ENCODE measurements at regions not wholly inside any gene's neighbourhood (a gene's known extent, or its start where the extent isn't known, plus 50 kb on each side); places are given as distances from the start of the nearest gene placed in this dataset.

GRCh38 chr10:10366836-10367235 lies 650.8 kb upstream of the CELF2 start:
- Mint-ChIP-seq H3K36me3 (ENCODE audit: unreplicated experiment) (no peaks in the 10 kb centered on the region), H3K4me3 (ENCODE audit: unreplicated experiment) (no peak overlapping the region), H3K27me3 (ENCODE audit: unreplicated experiment) (no peaks in the 10 kb centered on the region), H3K4me1 (ENCODE audit: low read depth, unreplicated experiment) (peaks cover 19% of the 10 kb centered on the region), H3K27ac (ENCODE audit: unreplicated experiment) (no peak overlapping the region), H3K9me3 (ENCODE audit: unreplicated experiment) (peaks cover 1% of the 10 kb centered on the region)
- no peak for DNase-seq
- TF ChIP-seq CTCF (IDR thresholded peaks at IDR 0.05; ENCODE audit: partially characterized antibody, unreplicated experiment) = no peak

GRCh38 chr10:10367264-10367663 lies 650.4 kb upstream of the CELF2 start:
- Mint-ChIP-seq H3K9me3 (ENCODE audit: unreplicated experiment) (peaks cover 1% of the 10 kb centered on the region), H3K36me3 (ENCODE audit: unreplicated experiment) (no peaks in the 10 kb centered on the region), H3K27me3 (ENCODE audit: unreplicated experiment) (no peaks in the 10 kb centered on the region), H3K4me3 (ENCODE audit: unreplicated experiment) (no peak overlapping the region), H3K4me1 (ENCODE audit: low read depth, unreplicated experiment) (peaks cover 18% of the 10 kb centered on the region), H3K27ac (ENCODE audit: unreplicated experiment) (no peak overlapping the region)
- no peak for TF ChIP-seq CTCF (IDR thresholded peaks at IDR 0.05; ENCODE audit: partially characterized antibody, unreplicated experiment)
- no peak for DNase-seq

- DNase-seq = no peak
- H3K9me3 Mint-ChIP-seq (ENCODE audit: unreplicated experiment) = peaks cover 1% of the 10 kb centered on the region
- H3K27ac Mint-ChIP-seq (ENCODE audit: unreplicated experiment) = peak overlapping the region; percentile 3
- no peaks in the 10 kb centered on the region for H3K27me3 Mint-ChIP-seq (ENCODE audit: unreplicated experiment)
- TF ChIP-seq CTCF (IDR thresholded peaks at IDR 0.05; ENCODE audit: partially characterized antibody, unreplicated experiment) = no peak
- no peak overlapping the region for H3K4me3 Mint-ChIP-seq (ENCODE audit: unreplicated experiment)
- H3K36me3 Mint-ChIP-seq (ENCODE audit: unreplicated experiment) = no peaks in the 10 kb centered on the region
- peaks cover 18% of the 10 kb centered on the region for H3K4me1 Mint-ChIP-seq (ENCODE audit: low read depth, unreplicated experiment)
Observed at GRCh38 chr10:10368951-10369576, 648.6 kb upstream of the CELF2 start.

- no peak overlapping the region for H3K27ac Mint-ChIP-seq (ENCODE audit: unreplicated experiment)
Observed at GRCh38 chr10:10385831-10386230, 631.8 kb upstream of the CELF2 start.

More at GRCh38 chr10:10385831-10386230, 631.8 kb upstream of the CELF2 start:
- no peaks in the 10 kb centered on the region for H3K36me3 Mint-ChIP-seq (ENCODE audit: unreplicated experiment)
- no peaks in the 10 kb centered on the region for H3K27me3 Mint-ChIP-seq (ENCODE audit: unreplicated experiment)
- no peak for DNase-seq
- H3K9me3 Mint-ChIP-seq (ENCODE audit: unreplicated experiment) = peaks cover 2% of the 10 kb centered on the region
- TF ChIP-seq CTCF (IDR thresholded peaks at IDR 0.05; ENCODE audit: partially characterized antibody, unreplicated experiment) = no peak
- peaks cover 6% of the 10 kb centered on the region for H3K4me1 Mint-ChIP-seq (ENCODE audit: low read depth, unreplicated experiment)
- H3K4me3 Mint-ChIP-seq (ENCODE audit: unreplicated experiment) = no peak overlapping the region
